Fibroblast of lung (primary cell): ENCODE measurements at regions not wholly inside any gene's neighbourhood (a gene's known extent, or its start where the extent isn't known, plus 50 kb on each side); places are given as distances from the start of the nearest gene placed in this dataset.

Experiments
- CTCF ChIP-seq, 2 donors: IDR thresholded peaks in 1 of 2; conservative IDR thresholded peaks in 1 of 2; 1 replicate in 1 of 2; 2 replicates in 1 of 2; pipeline ENCODE4 v1.5.1; 2011 to 2012; ENCODE audit warnings: low read length in 2 of 2, control low read depth in 1 of 2, inconsistent platforms in 1 of 2, low read depth in 1 of 2, mild to moderate bottlenecking in 1 of 2
- EZH2 ChIP-seq: IDR thresholded peaks from 2 replicates; pipeline ENCODE4 v1.5.1; 2012; ENCODE audit warnings: low read length, control low read depth, mild to moderate bottlenecking; ENCODE audit errors: missing control alignments

DNA sequence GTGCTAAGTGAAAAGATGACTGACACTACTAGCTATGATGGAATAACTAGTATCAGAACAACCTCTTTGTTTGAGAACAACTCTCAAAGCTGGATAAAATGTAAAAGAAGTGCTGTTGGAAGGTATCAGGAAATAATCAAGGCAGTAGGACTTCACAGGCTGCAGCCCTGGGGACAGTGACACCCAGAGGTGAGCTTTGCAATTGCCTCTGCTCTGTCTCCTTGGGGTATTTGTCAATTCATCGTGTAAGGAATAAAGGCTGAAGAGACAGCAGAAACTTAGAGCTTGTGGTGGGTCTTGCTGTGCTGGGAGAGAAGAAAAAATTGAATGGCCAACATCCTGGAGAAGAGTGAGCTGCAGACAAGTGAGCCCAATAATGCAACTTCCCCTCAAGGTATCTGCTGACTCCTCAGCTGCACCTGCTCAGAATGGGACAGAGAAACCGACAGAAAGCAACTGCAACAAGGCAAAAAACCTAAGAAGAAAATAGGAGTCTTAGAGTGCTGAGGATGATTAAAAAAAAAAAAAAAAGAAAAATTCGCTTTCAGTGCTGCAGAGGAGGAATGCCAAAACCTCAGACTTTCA is 141.1 kb downstream of the RCN1 start:
- TF ChIP-seq CTCF (conservative IDR thresholded peaks at IDR 0.05 in 1 of 2, IDR thresholded peaks at IDR 0.05 in 1 of 2; ENCODE audit: low read depth in 1 of 2, low read length in 2 of 2) (peak; percentile 49 to 77), EZH2 (no peak)
